Suprapubic skin (tissue), 4 donors: ENCODE measurements at regions not wholly inside any gene's neighbourhood (a gene's known extent, or its start where the extent isn't known, plus 50 kb on each side); places are given as distances from the start of the nearest gene placed in this dataset.
"Not testable (repeated sequence)": the region's sequence is repeated elsewhere in the genome, so short reads cannot be mapped to it uniquely, and the experiment has no call there.

ENCODE experiments used
- DNase-seq, 2 donors: peaks; one replicate each; pipeline ENCODE4 v3.0.0-alpha.2; 2019; ENCODE audit warnings: low spot score in 2 of 2
- H3K27ac ChIP-seq: fragments of 200-600 bp; sonication (generic); one replicate; pipeline ENCODE4 v1.5.1; 2019
- H3K27me3 ChIP-seq: fragments of 200-600 bp; sonication (generic); one replicate; pipeline ENCODE4 v1.5.1; 2019
- H3K36me3 ChIP-seq: fragments of 200-600 bp; sonication (generic); one replicate; pipeline ENCODE4 v1.5.1; 2019
- H3K4me1 ChIP-seq: fragments of 200-600 bp; sonication (generic); one replicate; pipeline ENCODE4 v1.5.1; 2019
- H3K4me3 ChIP-seq: fragments of 200-600 bp; sonication (generic); one replicate; pipeline ENCODE4 v1.5.1; 2019; ENCODE audit warnings: mild to moderate bottlenecking
- H3K9me3 ChIP-seq: fragments of 200-600 bp; sonication (generic); one replicate; pipeline ENCODE4 v1.5.1; 2019
- CTCF ChIP-seq, 2 donors: fragments of 200-600 bp in 1 of 2; fragments of 450-650 bp in 1 of 2; sonication (generic) in 1 of 2; IDR thresholded peaks; one replicate each; pipeline ENCODE4 v1.5.1; 2016 to 2019; ENCODE audit warnings: antibody characterized with exemption in 2 of 2, mild to moderate bottlenecking in 1 of 2, moderate library complexity in 1 of 2
- EP300 ChIP-seq: sonication (generic); formaldehyde crosslinking; IDR thresholded peaks from one replicate; pipeline ENCODE4 v1.6.1; 2017; ENCODE audit warnings: antibody characterized with exemption
- POLR2A ChIP-seq, 2 donors: fragments of 450-650 bp; IDR thresholded peaks; one replicate each; pipeline ENCODE4 v1.6.1; 2017; ENCODE audit warnings: antibody characterized with exemption in 2 of 2, mild to moderate bottlenecking in 2 of 2, moderate library complexity in 2 of 2
- POLR2AphosphoS5 ChIP-seq, 3 donors: sonication (generic); formaldehyde crosslinking; IDR thresholded peaks; one replicate each; pipeline ENCODE4 v1.6.1; 2017; ENCODE audit warnings: antibody characterized with exemption in 3 of 3
- WGBS: methylation state at CpG from one replicate; pipeline ENCODE4 v1.1.5; 2018; 5-methylcytosine and 5-hydroxymethylcytosine counted together

GRCh38 chr9:25302601-25303000, 375.6 kb downstream of the TUSC1 start:
- no peak for DNase-seq
- Histone ChIP-seq H3K27ac (no peak overlapping the region), H3K4me1 (no peaks in the 10 kb centered on the region), H3K9me3 (no peaks in the 10 kb centered on the region), H3K4me3 (no peak overlapping the region), H3K27me3 (no peaks in the 10 kb centered on the region), H3K36me3 (no peaks in the 10 kb centered on the region)
- no peak for TF ChIP-seq POLR2AphosphoS5 (IDR thresholded peaks at IDR 0.05)
- no peak for TF ChIP-seq EP300
- no peak for TF ChIP-seq POLR2A (IDR thresholded peaks at IDR 0.05)
- no peak for TF ChIP-seq CTCF (IDR thresholded peaks at IDR 0.05)
- WGBS: 21% methylated on average over 1 of the region's 1 CpG

GRCh38 chr9:25288195-25288594, 390.0 kb downstream of the TUSC1 start:
- not testable (repeated sequence) for H3K9me3 ChIP-seq, DNase-seq, H3K27me3 ChIP-seq, H3K36me3 ChIP-seq, H3K27ac ChIP-seq, H3K4me3 ChIP-seq, H3K4me1 ChIP-seq
- WGBS: 89% methylated on average over 5 of the region's 5 CpGs

GRCh38 chr9:25284365-25284764, 393.9 kb downstream of the TUSC1 start:
- no peak for TF ChIP-seq POLR2A (IDR thresholded peaks at IDR 0.05)
- TF ChIP-seq POLR2AphosphoS5 (IDR thresholded peaks at IDR 0.05): no peak
- TF ChIP-seq CTCF (IDR thresholded peaks at IDR 0.05): no peak
- TF ChIP-seq EP300: no peak
- no peak overlapping the region for H3K27ac ChIP-seq
- H3K9me3 ChIP-seq: no peaks in the 10 kb centered on the region
- no peak for DNase-seq
- no peak overlapping the region for H3K4me3 ChIP-seq
- H3K36me3 ChIP-seq: no peaks in the 10 kb centered on the region
- WGBS: 13% methylated on average over 1 of the region's 1 CpG
- H3K27me3 ChIP-seq: no peaks in the 10 kb centered on the region
- H3K4me1 ChIP-seq: no peaks in the 10 kb centered on the region

- Histone ChIP-seq H3K27ac (no peak overlapping the region), H3K9me3 (no peaks in the 10 kb centered on the region), H3K36me3 (no peaks in the 10 kb centered on the region), H3K4me1 (no peaks in the 10 kb centered on the region), H3K27me3 (no peaks in the 10 kb centered on the region), H3K4me3 (no peak overlapping the region)
- TF ChIP-seq CTCF (IDR thresholded peaks at IDR 0.05): no peak
- no peak for TF ChIP-seq POLR2A (IDR thresholded peaks at IDR 0.05)
- no peak for TF ChIP-seq POLR2AphosphoS5 (IDR thresholded peaks at IDR 0.05)
- TF ChIP-seq EP300: no peak
- WGBS: 94% methylated on average over 1 of the region's 1 CpG
- DNase-seq: no peak
These were observed 395.3 kb downstream of the TUSC1 start for GRCh38 chr9:25282946-25283345.

GRCh38 chr9:25261445-25261844, 416.8 kb downstream of the TUSC1 start:
- Histone ChIP-seq H3K9me3 (no peaks in the 10 kb centered on the region), H3K27me3 (no peaks in the 10 kb centered on the region), H3K4me3 (no peak overlapping the region), H3K27ac (no peak overlapping the region), H3K36me3 (no peaks in the 10 kb centered on the region), H3K4me1 (no peaks in the 10 kb centered on the region)
- WGBS: 89% methylated on average over 4 of the region's 4 CpGs
- no peak for TF ChIP-seq POLR2AphosphoS5 (IDR thresholded peaks at IDR 0.05)
- TF ChIP-seq EP300: no peak
- TF ChIP-seq CTCF (IDR thresholded peaks at IDR 0.05): no peak
- no peak for TF ChIP-seq POLR2A (IDR thresholded peaks at IDR 0.05)
- DNase-seq: no peak

GRCh38 chr9:25260046-25260445, 418.2 kb downstream of the TUSC1 start:
- no peaks in the 10 kb centered on the region for H3K36me3 ChIP-seq
- WGBS: 47% methylated on average over 1 of the region's 1 CpG

More at GRCh38 chr9:25260046-25260445, 418.2 kb downstream of the TUSC1 start:
- Histone ChIP-seq H3K9me3 (no peaks in the 10 kb centered on the region), H3K4me1 (no peaks in the 10 kb centered on the region), H3K27me3 (no peaks in the 10 kb centered on the region), H3K4me3 (no peak overlapping the region), H3K27ac (no peak overlapping the region)
- no peak for TF ChIP-seq POLR2A (IDR thresholded peaks at IDR 0.05)
- no peak for TF ChIP-seq POLR2AphosphoS5 (IDR thresholded peaks at IDR 0.05)
- no peak for TF ChIP-seq CTCF (IDR thresholded peaks at IDR 0.05)
- no peak for TF ChIP-seq EP300
- DNase-seq: no peak
